Activated T-cell treated with anti-CD3 and anti-CD28 coated beads, Interleukin-2, amount 50 U/mL, for 48 hours (primary cell): ENCODE measurements at regions not wholly inside any gene's neighbourhood (a gene's known extent, or its start where the extent isn't known, plus 50 kb on each side); places are given as distances from the start of the nearest gene placed in this dataset.
"Not testable (repeated sequence)": the region's sequence is repeated elsewhere in the genome, so short reads cannot be mapped to it uniquely, and the experiment has no call there.

Experiments used
- DNase-seq, 2 experiments: peaks; one replicate each; pipeline ENCODE4 v3.0.0-alpha.2; 2020

DNA sequence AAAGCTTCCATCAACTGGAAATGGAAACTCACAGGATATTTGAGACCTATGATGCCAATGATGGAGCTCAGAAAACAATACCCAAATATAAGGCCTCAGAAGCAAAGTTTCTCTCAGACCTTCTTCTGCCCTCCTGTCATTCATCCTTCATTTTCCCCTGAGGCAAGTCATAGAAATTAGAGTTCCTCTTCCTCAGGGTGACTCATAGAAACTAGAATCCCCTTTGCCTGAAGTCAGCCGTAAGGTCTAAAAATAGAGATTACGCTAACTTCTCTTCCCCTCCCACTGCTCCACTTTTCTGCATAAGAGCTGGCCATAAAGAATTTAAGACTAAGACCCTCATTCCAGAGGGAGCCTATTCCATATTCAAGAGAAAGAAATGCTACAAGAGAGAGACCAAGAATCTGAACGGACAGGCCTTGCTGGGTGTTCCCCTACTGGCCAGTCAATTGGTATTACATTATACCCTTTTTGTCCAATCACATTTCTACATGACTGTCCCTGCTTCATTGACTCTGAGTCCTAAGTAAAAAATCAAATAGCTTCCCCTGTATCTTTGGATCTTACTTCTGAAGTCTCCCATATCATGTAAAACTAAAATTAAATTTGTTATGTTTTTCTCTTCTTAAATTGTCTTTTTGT, 994.9 kb downstream of the ADGRL2 start:
- DNase-seq = no peak

DNA sequence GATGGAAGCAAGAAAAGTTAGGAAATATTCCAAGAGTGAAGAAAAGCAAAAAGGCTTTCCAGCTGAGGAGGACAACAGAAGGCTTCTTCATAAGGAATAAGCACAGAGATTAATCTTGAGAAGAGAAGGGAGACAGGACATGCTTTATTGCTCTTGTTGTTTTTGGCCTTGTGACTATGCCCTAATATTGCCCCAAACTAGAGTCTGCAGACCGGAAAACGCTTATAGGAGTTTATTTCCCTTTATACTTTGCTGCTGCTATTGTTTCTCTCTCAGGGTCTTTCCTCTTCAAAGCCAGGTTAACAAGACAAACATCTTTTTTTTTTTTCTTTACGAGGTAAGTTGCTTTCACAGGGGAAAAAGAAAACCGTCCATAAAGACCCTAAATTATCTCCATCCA, 991.4 kb downstream of the ADGRL2 start:
- DNase-seq = no peak

DNA sequence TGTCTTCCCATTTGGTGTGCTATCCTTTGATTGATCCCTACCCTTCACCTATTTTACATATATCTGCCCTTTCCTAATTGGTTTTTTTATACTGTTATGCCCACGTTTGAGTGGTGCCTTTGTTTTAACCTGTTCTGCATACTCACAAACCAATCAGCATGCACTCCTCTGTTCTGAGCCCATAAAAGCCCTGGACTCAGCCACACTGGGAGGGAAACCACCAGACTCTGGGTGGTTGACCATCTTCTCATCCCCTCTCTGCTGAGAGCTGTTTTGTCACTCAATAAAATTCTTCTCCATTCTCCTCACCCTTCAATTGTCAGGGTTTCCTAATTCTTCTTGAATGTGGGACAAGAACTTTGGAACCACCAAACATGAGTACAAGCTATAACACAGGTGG, 989.8 kb downstream of the ADGRL2 start:
- no peak for DNase-seq

DNA sequence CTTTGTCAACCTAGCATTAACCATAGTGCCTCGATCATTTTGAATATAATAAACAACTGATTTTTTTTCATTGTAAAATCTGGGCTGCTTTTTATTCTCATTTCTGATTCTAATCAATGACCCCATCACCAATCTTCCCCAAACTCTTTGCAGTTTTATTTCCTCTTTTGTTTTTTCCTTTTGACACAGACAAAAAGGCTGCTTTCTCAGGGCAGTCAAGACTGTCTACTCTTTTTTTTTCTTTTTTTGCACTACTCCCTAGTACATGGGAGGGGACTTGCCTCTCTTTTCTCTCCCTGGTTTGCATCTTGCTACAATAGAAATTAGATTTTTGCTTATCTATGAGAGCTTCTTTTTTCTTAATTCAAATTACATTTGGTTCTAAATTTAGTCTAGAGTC, 987.9 kb downstream of the ADGRL2 start:
- DNase-seq = no peak

DNA sequence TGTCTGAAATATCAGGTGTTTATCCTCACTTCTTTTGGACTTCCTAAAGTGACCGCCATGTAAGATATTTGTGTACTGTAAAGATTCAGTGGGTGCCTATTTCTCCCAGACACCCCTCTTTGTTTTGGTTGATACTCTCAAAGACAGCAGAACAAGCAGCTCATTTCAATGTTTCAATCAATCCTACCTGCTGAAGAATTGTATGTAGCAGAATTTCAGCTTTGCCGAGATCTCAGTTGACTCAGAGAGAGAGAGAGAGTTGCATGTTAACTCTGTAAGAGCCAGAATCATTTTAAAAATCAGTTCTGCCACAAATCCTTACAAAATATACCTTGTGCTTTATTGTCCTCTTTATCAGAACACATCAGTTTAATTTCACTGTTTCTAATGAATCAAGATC, 987.3 kb downstream of the ADGRL2 start:
- no peak for DNase-seq

DNA sequence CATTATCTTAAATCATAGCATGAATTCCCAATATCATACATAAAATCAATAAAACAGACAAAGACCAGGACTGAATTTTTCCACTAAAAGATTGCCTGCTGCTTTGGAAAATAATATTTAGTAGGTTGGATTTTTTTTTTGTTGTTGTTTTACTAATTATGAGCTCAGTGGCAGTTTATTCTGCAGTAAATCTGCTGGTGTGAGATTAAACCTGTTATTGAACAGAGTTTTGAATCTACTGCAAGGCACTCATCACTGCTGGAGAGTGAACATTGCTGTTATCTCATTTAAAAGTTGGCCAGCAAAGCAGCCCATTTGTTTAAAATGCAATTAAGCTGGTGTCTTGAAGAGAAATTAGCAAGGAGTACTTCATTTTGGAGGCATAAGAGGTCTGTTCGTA, 986.1 kb downstream of the ADGRL2 start:
- no peak for DNase-seq

DNA sequence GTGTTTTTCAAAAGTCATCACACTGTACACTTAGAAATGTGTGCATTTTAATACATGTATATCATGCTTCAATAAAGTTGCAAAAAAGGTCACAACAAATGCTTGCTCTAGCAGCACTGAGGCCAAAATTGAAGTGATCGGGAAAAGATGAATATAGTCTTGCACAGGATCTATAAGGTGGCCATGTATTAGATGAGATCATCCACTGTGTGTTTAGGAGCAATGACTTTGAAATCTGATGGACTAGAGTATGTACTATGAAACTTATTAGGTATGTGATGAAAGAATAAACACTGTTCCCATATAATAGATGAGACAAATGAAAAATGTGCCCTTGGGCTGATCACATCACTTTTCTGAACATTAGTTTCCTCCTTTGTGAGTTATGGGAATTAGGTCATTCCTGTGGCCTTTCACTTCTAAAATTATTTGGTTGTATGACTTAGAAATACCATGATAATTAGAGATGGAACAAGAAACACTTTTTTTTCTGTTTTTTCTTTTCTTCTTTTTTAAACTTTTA, 984.6 kb downstream of the ADGRL2 start:
- DNase-seq = no peak

DNA sequence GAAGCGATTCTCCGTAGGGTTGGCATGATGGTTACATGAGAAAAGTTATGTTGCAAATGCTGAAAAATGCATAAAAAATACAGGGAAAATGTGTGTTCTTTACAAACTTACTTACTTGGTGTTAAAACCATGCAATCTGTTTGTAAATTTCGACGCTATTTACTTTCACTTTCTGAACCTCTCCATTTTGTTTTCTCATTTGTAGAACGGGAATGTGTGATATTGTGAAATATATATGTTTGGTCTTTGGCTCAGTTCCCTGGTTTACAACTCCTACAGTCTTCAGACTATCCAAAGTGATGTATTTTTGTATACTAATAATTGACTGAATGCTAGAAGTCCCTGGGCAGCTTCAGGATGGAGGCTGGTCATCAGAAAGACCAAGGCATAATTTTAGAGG, 982.3 kb downstream of the ADGRL2 start:
- DNase-seq = no peak

DNA sequence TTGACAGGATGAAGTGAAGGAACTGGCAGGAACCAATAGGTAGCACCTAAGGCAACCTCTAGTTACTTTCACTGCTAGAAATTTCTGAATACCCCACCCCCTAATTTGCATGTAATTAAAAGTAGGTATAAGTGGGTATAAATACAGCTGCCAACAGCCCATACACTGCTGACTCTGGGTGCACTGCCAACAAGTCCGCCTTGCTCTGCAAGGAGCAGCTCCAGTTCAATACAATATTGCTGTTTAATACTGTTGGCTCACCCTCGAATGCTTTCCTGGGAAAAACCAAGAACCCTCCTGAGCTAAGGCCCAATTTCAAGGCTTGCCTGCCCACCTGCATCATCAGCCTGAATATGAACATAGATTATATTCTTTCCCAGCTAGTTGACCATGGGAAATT, 981.9 kb downstream of the ADGRL2 start:
- DNase-seq = no peak

DNA sequence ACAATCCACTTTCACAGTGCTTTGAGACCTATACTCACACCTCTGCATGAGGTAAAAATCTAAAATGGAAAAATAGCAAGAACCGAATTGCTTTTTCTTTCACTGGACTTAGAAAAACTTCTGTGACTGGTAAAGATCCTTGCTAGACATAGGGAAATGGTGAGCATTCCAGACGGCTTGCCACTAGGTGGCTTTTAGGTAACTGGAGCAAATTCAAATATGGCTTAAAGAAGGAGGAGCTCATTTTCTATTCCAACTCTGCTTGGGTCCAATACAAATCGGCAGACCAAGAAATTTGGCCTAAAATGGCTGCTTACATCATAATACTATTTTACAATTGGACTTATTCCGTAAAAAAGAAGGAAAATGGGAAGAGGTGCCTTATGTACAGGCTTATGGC, 977.9 kb downstream of the ADGRL2 start:
- DNase-seq = no peak

DNA sequence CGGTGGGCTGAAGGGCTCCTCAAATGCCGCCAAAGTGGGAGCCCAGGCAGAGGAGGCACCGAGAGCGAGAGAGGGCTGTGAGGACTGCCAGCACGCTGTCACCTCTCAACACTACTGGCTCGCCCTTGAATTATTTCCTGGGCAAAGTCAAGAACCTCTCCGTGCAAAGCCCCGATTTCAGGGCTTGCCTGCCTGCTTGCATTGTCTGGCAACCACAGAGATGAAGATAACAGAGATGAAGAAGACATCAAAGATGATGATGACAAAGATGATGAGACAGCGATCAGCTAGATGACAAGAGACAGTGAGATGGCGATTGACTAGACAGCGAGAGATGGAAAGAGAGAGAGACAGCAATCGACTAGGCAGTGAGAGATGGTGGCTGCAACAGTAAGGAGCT, 976.5 kb downstream of the ADGRL2 start:
- DNase-seq = no peak

DNA sequence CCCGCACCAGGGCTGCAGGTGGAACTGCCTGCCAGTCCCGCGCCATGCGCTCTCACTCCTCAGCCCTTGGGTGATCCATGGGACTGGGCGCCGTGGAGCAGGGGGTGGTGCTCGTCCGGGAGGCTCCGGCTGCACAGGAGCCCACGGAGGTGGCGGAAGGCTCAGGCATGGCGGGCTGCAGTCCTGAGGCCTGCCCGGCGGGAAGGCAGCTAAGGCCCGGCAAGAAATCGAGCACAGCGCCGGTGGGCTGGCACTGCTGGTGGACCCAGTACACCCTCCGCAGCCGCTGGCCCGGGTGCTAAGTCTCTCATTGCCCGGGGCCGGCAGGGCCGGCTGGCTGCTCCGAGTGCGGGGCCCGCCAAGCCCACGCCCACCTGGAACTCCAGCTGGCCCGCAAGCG, 976.0 kb downstream of the ADGRL2 start:
- not testable (repeated sequence) for DNase-seq

DNA sequence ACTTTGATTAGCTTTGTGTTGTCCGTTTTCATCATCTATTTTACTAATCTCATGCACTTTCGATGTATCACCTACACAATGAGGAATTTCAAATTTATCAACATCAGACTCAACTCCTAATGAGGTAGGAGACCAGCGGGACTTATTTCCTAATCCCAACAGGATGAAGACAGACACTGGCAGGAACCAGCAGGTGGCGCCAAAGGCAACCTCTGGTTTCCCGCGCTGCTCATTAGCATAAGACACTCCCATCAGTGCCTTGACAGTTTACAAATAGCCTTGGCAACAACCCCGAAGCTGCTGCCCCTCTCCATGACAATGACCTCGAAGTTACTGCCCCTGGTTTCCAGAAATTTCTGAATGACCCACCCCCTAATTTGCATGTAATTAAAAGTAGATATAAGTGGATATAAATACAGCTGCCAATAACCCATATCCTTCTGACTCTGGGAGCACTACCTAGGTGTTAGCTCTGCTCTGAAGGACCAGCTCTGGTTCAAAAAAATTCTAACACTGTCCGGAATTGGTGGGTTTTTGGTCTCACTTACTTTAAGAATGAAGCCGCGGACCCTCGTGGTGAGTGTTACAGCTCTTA, 974.8 kb downstream of the ADGRL2 start:
- peak; percentile 62 to 67 for DNase-seq

DNA sequence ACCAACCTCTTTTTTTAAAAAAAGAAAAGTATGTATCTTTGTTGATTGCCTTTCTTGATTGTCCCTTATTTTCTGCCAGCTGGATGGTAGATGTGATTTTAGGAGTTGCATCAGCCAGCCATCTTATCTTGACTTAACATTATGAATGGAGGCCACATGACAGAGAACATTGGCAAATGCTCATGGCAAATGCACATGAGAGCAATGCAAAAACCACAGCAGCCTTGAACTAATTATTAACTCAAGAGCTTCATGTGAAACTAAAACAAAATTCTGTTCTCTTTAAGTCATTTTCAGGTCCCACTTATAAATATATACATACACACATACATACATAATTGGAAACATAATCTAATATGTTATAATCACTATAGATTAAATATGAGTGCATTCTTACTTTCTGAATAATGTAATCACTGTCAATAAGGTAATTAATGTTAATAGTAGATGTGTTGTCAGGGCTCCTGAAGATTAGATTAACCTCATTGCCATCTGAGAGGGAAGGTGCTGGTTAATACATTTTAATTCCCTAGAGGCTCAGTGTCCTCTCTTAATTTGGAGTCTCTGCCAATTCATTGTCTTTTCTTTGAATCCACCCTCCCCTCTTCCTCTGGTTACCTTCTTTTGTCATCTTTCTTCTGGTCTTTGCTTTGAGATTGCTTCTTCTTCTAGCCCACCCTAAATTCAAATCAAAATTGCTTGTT, 962.2 kb downstream of the ADGRL2 start:
- DNase-seq = no peak

DNA sequence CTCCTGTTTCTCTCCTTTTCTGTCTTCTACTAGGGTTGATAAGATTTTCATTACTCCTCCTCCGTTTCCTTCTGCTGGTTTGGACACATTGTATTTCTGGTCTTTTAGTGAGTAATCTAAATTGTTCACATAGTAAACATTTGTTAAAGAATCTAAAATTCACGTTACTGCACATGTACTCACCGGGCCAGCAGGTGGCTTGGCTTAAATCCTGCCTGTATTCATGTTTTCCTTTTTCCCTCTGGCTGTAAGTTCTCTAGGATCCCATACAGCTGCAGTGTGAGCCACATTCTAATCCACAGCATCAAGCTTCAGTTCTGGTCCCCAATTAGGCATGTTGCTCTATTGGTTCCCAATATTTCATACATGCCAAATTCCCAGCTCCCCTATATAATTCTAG, 958.3 kb downstream of the ADGRL2 start:
- DNase-seq = no peak

DNA sequence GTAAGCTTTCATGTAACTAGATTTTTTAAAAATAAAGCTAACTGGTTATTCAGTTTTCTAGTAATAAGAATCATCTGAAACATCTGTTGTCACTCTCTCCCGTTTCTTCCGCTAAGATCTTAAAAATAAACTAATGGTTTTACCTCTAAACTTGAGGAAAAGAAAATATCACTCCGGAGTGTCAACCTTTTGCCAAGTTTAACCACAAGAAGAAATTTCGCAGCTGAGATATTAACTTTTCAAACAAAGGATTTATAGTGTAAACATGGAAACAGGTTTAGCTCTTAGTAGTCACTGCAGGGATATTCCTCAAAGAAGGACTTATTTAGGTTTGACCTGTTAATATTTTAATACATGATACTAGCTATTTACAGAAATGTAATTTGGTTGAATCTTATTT, 954.9 kb downstream of the ADGRL2 start:
- no peak for DNase-seq

DNA sequence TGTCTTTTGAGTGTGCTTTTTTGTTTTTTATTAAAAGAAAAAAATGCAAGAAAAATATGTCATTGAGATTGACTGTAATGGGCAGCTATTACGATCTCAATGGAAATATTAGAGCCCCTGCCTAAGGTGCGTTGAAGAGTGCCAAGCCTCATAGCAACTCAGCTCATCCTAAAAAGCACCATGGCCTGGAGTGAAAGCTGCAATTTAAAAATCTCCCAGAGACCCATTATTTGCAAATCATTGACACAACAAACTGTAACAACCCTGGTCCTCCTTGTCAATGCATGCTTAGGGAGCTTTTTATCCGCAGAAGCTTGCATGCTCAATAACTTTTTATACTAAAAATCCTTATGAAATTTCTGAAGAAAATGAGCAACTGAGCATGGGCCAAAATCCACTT, 954.5 kb downstream of the ADGRL2 start:
- no peak for DNase-seq

DNA sequence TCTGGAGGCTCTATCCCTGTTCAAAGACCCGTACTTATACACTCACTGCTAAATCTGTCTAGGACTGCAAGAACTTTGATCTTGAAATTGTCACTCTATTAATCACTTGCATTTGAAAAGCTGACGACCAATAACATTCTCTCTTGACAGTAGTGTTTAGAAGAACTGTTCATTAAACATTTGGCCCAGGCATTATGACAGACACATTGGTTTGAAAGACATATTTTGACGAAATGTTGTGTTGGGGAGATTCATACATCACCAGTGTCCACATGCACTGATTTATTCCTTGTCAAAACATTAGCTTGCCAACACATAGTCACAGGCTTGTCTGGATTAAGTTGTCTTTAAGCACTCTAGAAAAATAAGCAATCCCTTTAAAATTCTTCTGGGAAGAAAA, 951.3 kb downstream of the ADGRL2 start:
- DNase-seq = no peak

DNA sequence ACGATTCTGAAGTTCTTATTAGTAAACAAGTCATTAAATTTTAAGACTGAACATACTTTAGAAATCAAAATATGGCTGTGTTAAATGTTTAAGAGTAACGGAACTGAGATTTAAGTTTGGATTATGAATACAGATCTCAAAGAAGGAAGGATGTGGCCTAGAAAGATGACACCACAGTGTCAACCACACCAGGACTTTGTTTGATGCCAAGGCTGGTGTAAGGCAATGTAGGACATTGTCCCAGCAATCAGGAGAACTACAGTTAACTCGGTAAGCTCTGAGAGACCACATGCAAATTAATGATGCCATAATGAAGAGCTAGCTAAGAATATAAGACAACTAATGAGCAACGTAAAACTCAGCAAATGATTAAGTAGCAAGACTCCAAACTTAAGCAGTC, 932.9 kb downstream of the ADGRL2 start:
- no peak for DNase-seq

DNA sequence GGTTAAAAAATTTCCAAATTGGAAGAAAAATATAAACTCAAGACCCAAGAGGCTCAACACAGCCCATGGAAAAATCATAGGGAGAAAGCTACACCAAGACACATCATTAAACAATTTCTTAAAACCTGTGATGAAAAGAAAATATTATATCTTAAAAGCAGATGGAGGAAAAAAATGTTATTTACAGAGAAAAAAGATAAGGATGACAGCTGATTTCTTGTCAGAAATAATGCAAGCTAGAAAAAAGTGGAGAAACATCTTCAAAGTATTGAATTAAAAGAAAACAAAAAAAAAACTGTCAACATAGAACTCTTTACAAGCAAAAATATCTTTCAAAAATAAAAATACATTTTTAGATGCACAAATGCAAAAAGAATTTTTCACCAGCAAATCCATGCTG, 930.5 kb downstream of the ADGRL2 start:
- DNase-seq = no peak

DNA sequence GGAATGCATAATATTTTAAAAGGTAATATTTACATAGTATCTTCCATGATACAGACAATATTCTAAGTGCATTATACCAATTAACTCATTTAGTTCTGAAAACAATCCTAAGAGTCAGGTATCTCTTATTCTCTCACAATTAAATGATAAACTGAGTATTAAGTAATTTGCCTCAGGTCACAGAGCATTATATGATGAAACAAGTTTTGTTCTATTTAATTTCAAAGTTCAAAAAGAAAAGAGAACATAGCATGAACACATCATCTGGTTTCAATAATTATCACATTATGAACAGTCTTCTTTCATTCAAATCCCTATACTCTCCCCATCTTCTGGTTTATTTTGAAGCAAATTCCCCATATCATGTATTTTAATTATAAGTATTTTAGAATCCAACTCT, 927.5 kb downstream of the ADGRL2 start:
- DNase-seq = no peak

DNA sequence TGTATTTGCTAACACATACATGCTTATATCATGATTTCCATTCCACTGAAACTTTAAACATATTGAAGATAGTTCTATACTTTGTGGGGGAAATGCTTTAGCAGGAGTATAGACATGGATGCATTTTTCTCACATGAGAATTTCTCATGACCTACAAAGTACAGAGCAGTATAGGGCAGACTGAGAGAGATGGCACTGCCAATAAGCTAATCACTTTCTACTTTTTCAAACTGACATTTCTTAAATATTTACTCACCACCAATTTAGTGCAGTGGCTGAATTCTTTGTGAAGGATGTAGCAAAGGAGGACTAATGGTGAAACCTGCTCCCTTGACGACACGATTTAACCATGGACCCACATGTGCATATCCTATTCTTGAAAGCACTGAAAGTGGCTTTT, 923.5 kb downstream of the ADGRL2 start:
- no peak for DNase-seq

DNA sequence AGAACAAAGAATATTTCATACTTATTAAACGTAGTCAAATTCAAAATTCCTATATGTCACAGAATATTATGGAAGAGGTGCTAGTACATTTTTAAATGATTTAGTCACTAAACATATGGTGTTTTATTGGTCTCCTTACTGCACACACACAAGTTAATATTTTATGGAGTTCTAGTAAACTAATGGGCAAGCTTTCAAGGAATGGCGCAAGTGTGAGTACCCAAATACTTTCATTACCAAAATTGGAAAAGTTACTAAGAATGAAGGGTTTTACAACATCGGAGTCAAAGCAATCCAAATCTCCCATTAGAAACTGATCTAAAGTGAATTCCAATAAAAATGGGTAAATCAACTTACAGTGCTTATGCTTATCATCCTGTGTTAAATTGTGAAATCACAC, 921.9 kb downstream of the ADGRL2 start:
- DNase-seq = no peak

DNA sequence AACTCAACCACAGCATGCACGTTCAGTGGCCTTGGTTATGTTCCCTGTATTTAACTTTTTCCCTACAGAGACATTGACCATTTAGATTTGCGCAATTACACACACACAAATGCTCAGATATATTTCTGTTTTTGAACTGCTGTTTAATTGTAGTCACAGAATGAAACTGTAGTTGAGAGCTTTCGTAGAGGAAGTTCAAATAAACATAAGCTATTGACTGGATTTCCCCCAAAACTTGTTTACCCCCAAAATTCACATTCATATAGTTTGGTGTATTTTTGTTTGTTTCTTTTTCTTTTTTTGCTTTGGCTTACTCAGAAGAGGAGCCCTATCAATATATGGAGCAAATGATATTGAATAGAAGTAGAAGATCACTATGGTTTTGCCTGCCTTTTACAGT, 921.0 kb downstream of the ADGRL2 start:
- DNase-seq = no peak
